ENCODE measurements at regions not wholly inside any gene's neighbourhood (a gene's known extent, or its start where the extent isn't known, plus 50 kb on each side); places are given as distances from the start of the nearest gene placed in this dataset.
"Not testable (repeated sequence)": the region's sequence is repeated elsewhere in the genome, so short reads cannot be mapped to it uniquely, and the experiment has no call there.

- no peak for DNase-seq (ENCODE audit: low read depth)
Measured at GRCh38 chr2:230593765-230594164, 118.9 kb upstream of the CAB39 start.

- no peak for DNase-seq (ENCODE audit: low read depth)
Measured at GRCh38 chr2:230594286-230594840, 118.3 kb upstream of the CAB39 start.

GRCh38 chr2:230599853-230600252 lies 112.8 kb upstream of the CAB39 start:
- no peak for DNase-seq (ENCODE audit: low read depth)

- DNase-seq (ENCODE audit: low read depth): no peak
Measured at GRCh38 chr2:230600285-230600684, 112.4 kb upstream of the CAB39 start.

- DNase-seq (ENCODE audit: low read depth): no peak
Measured at GRCh38 chr2:230600881-230601280, 111.8 kb upstream of the CAB39 start.

- DNase-seq (ENCODE audit: low read depth): no peak
Measured at GRCh38 chr2:230601510-230601909, 111.1 kb upstream of the CAB39 start.

- DNase-seq (ENCODE audit: low read depth): no peak
Measured at GRCh38 chr2:230602562-230603230, 109.9 kb upstream of the CAB39 start.

- not testable (repeated sequence) for DNase-seq (ENCODE audit: low read depth)
Measured at GRCh38 chr2:230603317-230603716, 109.3 kb upstream of the CAB39 start.

GRCh38 chr2:230604158-230604557 lies 108.5 kb upstream of the CAB39 start:
- not testable (repeated sequence) for DNase-seq (ENCODE audit: low read depth)

- DNase-seq (ENCODE audit: low read depth): no peak
Measured at GRCh38 chr2:230614040-230614439, 98.6 kb upstream of the CAB39 start.

GRCh38 chr2:230614913-230615332 lies 97.7 kb upstream of the CAB39 start:
- DNase-seq (ENCODE audit: low read depth): no peak

GRCh38 chr2:230617256-230617706 lies 95.4 kb upstream of the CAB39 start:
- DNase-seq (ENCODE audit: low read depth): peak; percentile 89

GRCh38 chr2:230619491-230619890 lies 93.2 kb upstream of the CAB39 start:
- no peak for DNase-seq (ENCODE audit: low read depth)

- DNase-seq (ENCODE audit: low read depth): not testable (repeated sequence)
Measured at GRCh38 chr2:230625220-230625619, 87.4 kb upstream of the CAB39 start.

- not testable (repeated sequence) for DNase-seq (ENCODE audit: low read depth)
Measured at GRCh38 chr2:230627091-230627490, 85.6 kb upstream of the CAB39 start.

- no peak for DNase-seq (ENCODE audit: low read depth)
Measured at GRCh38 chr2:230627806-230628724, 84.6 kb upstream of the CAB39 start.

- DNase-seq (ENCODE audit: low read depth): no peak
Measured at GRCh38 chr2:230631470-230631869, 81.2 kb upstream of the CAB39 start.

GRCh38 chr2:230634146-230634545 lies 78.5 kb upstream of the CAB39 start:
- no peak for DNase-seq (ENCODE audit: low read depth)

- not testable (repeated sequence) for DNase-seq (ENCODE audit: low read depth)
Measured at GRCh38 chr2:230634721-230635313, 77.8 kb upstream of the CAB39 start.

GRCh38 chr2:230636684-230637271 lies 75.9 kb upstream of the CAB39 start:
- DNase-seq (ENCODE audit: low read depth): no peak

- not testable (repeated sequence) for DNase-seq (ENCODE audit: low read depth)
Measured at GRCh38 chr2:230637486-230637885, 75.2 kb upstream of the CAB39 start.

- no peak for DNase-seq (ENCODE audit: low read depth)
Measured at GRCh38 chr2:230640540-230641011, 72.1 kb upstream of the CAB39 start.
